HG02610 (cell line): ENCODE measurements at regions not wholly inside any gene's neighbourhood (a gene's known extent, or its start where the extent isn't known, plus 50 kb on each side); places are given as distances from the start of the nearest gene placed in this dataset.
A peak's percentile ranks its signal among the peaks of the same experiment; 100 is the strongest.
"Not testable (repeated sequence)": the region's sequence is repeated elsewhere in the genome, so short reads cannot be mapped to it uniquely, and the experiment has no call there.

Source experiments
- ATAC-seq: cut with Tn5 transposase; IDR thresholded peaks from one replicate; pipeline ENCODE4 v1.9.1; 2021; ENCODE audit warnings: mild to moderate bottlenecking, moderate library complexity; ENCODE audit not compliant: unreplicated experiment

- ATAC-seq: not testable (repeated sequence)
Observed at GRCh38 chr15:83335542-83335941, 51.1 kb upstream of the BNC1 start.

- ATAC-seq: no peak
Observed at GRCh38 chr15:83339396-83339795, 54.9 kb upstream of the BNC1 start.

GRCh38 chr15:83340087-83340486 is 55.6 kb upstream of the BNC1 start:
- ATAC-seq: no peak

- no peak for ATAC-seq
Observed at GRCh38 chr15:83346342-83346741, 61.9 kb upstream of the BNC1 start.

- ATAC-seq: no peak
Observed at GRCh38 chr15:83352119-83352518, 67.7 kb upstream of the BNC1 start.

GRCh38 chr15:83356501-83357399 is 72.3 kb upstream of the BNC1 start:
- ATAC-seq: no peak

- ATAC-seq: no peak
Observed at GRCh38 chr15:83358972-83359564, 74.6 kb upstream of the BNC1 start.

- ATAC-seq: no peak
Observed at GRCh38 chr15:83362706-83363105, 78.2 kb upstream of the BNC1 start.

- no peak for ATAC-seq
Observed at GRCh38 chr15:83364501-83364900, 80.0 kb upstream of the BNC1 start.

GRCh38 chr15:83365370-83365938 is 81.0 kb upstream of the BNC1 start:
- no peak for ATAC-seq

GRCh38 chr15:83372434-83372891 is 74.7 kb upstream of the SH3GL3 start:
- ATAC-seq: no peak

- no peak for ATAC-seq
Observed at GRCh38 chr15:83378921-83379578, 68.1 kb upstream of the SH3GL3 start.

- no peak for ATAC-seq
Observed at GRCh38 chr15:83379579-83379959, 67.6 kb upstream of the SH3GL3 start.

- no peak for ATAC-seq
Observed at GRCh38 chr15:83380059-83380458, 67.1 kb upstream of the SH3GL3 start.

- ATAC-seq: peak; percentile 96
Observed at GRCh38 chr15:83380682-83381081, 66.5 kb upstream of the SH3GL3 start.

GRCh38 chr15:83383608-83384139 is 63.5 kb upstream of the SH3GL3 start:
- not testable (repeated sequence) for ATAC-seq

- no peak for ATAC-seq
Observed at GRCh38 chr15:83396101-83396500, 51.0 kb upstream of the SH3GL3 start.
